ENCODE measurements at regions not wholly inside any gene's neighbourhood (a gene's known extent, or its start where the extent isn't known, plus 50 kb on each side); places are given as distances from the start of the nearest gene placed in this dataset.

DNA sequence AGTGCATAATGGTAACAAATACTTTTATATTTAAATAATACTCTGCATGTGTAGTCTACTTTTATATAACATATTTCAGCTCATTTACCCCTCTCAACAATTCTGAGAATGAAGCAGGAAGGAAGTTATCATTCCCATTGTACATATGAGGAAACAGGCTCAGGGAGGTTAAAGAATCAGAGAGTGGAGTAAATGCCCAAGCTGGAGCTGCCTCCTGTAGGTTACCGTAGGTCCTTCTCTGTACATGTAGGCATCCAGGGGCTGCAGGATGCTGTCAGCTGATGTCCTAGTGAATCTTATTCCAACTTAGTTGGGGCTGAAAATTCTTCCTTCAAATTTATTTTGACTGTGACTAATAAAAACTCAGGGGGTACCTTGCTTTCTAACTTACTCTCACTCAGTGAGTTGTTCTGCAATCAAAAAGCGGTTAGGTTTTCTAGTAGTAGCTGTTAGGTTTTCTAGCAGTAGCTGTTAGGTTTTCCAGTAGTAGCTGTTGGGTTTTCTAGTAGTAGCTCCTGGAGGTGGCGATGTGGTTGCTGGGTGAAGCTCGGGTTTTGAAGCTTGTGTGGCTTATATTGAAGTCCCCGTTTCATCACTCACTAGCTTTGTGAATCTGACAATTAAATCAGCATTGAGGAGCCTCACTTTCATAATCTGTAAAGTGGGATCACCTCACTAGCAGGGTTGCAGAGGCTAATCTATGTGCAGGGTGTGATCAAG, 357.0 kb downstream of the NR2F2 start:
- Mint-ChIP-seq H3K36me3 (no peaks in the 10 kb centered on the region), H3K27ac (no peak overlapping the region), H3K9me3 (ENCODE audit: low read depth) (peaks cover 6% of the 10 kb centered on the region), H3K4me3 (no peak overlapping the region), H3K4me1 (no peaks in the 10 kb centered on the region), H3K27me3 (no peaks in the 10 kb centered on the region)
- no peak for DNase-seq
- CTCF ChIA-PET = no interaction called here
- no peak for ATAC-seq

DNA sequence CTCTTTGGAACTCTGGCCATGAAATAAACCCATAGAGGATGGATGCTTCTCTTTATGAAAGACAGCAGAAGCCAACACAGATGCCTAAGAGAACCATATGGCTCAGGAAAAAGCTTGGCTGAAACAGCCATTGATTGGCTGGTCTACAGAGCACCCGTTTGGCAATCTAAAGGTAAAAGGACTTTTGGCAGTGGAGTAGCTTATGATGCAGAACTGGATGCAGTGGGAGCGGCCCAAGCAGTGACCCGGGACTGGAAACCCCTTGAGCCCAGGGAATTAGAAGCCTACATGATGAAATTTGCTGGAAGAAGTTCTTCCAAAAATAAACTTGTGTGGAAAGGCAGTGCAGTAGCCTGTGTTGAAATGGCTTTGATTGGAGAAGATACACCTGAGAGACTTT, 360.2 kb downstream of the NR2F2 start:
- no peak overlapping the region for H3K27ac Mint-ChIP-seq
- ATAC-seq (no peak), DNase-seq (no peak)
- CTCF ChIA-PET = no interaction called here
- H3K4me3 Mint-ChIP-seq = no peak overlapping the region
- H3K27me3 Mint-ChIP-seq = no peaks in the 10 kb centered on the region
- H3K4me1 Mint-ChIP-seq = no peaks in the 10 kb centered on the region
- peaks cover 6% of the 10 kb centered on the region for H3K9me3 Mint-ChIP-seq (ENCODE audit: low read depth)
- H3K36me3 Mint-ChIP-seq = no peaks in the 10 kb centered on the region

DNA sequence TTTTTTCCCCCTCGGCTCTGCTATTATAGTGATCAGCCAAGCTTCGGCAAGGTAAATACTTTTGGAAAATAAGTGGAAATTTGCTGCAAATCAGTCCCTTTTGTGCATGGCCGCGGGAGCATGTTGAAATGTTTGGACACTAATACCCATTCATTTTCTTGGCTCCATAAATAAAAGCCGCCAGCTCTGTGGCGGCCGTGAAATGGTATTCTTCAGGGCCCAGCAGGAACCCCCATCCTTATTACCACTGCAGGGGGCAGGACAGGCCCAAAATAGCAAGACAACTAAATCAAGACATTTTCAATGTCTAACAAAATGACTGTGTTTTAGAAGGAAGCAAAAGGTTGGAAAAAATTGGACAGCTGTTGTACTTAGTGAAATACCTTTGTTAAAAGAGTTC, 362.3 kb downstream of the NR2F2 start:
- H3K9me3 Mint-ChIP-seq (ENCODE audit: low read depth) = peaks cover 4% of the 10 kb centered on the region
- no peaks in the 10 kb centered on the region for H3K4me1 Mint-ChIP-seq
- no peaks in the 10 kb centered on the region for H3K36me3 Mint-ChIP-seq
- CTCF ChIA-PET = no interaction called here
- DNase-seq = no peak
- no peak overlapping the region for H3K27ac Mint-ChIP-seq
- no peaks in the 10 kb centered on the region for H3K27me3 Mint-ChIP-seq
- no peak overlapping the region for H3K4me3 Mint-ChIP-seq
- no peak for ATAC-seq

DNA sequence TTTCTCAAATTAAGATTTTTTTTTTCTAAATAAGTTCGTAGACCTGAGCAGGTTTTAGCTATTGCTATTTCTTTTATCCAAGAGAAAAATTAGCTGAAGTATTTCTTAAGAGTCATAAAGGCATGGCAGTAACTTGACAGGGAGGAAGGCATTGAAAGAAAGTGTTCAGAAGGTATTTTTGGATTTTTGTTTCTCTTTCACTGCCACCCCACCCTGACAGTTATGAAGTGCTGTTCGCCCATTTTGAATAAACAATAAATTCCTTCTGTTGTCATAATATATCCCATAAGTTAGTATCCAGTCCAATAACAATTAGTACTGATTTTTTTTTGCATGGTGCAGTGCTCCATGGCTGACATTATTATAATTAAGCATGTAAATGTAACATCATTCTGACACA, 363.0 kb downstream of the NR2F2 start:
- no peak overlapping the region for H3K27ac Mint-ChIP-seq
- peaks cover 2% of the 10 kb centered on the region for H3K9me3 Mint-ChIP-seq (ENCODE audit: low read depth)
- DNase-seq (no peak), ATAC-seq (no peak)
- H3K36me3 Mint-ChIP-seq = no peaks in the 10 kb centered on the region
- H3K27me3 Mint-ChIP-seq = no peaks in the 10 kb centered on the region
- H3K4me3 Mint-ChIP-seq = no peak overlapping the region
- CTCF ChIA-PET = no interaction called here
- H3K4me1 Mint-ChIP-seq = no peaks in the 10 kb centered on the region

DNA sequence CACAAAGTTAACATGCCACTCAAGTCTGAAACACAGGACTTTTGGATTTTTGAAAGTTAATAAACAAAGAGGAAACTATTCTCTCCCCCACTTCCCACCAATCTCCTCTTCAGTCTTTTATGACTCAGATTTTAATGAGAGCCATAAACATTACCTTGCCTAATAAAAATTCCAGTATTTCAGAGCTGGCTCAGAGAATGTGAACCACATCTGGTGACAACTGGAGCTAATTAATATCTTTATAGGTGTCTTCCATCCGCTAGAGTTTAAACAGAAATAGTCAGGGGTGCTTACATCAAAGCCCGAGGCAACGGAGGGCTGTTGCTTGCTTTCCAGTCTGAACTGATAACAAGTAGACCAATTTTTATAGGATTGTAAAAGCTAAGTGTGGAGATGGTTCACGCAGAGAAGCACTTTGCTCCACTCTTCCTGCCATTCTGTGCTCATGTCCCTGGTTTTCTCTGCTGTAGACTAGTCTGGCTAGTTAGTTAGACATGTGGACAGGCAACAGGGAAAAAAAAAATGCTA, 363.6 kb downstream of the NR2F2 start:
- Mint-ChIP-seq H3K4me1 (no peaks in the 10 kb centered on the region), H3K27ac (no peak overlapping the region), H3K9me3 (ENCODE audit: low read depth) (peaks cover 2% of the 10 kb centered on the region), H3K27me3 (no peaks in the 10 kb centered on the region), H3K36me3 (no peaks in the 10 kb centered on the region), H3K4me3 (no peak overlapping the region)
- CTCF ChIA-PET = no interaction called here
- ATAC-seq = no peak
- DNase-seq = no peak

DNA sequence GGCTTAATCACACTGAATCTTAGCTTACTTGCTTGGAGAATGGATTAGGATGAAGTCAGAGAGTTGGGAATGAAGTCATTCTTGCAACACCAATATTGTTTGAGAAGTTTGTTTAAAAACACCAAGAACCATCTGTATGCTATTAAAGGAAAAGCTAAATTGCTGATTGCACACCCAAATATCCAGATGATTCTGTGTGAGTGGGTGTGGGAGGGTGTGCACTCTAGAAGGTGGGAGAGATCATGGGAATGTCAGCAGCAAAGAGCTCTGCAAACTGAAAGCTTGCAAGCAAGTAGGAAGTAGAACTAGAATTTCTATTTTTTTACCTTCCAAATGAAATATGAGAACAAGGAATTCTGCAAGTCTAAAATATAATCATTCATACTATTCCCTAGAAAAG, 364.9 kb downstream of the NR2F2 start:
- no peak for ATAC-seq
- CTCF ChIA-PET = no interaction called here
- DNase-seq = no peak
- Mint-ChIP-seq H3K9me3 (ENCODE audit: low read depth) (peaks cover 2% of the 10 kb centered on the region), H3K27ac (no peak overlapping the region), H3K27me3 (no peaks in the 10 kb centered on the region), H3K4me3 (no peak overlapping the region), H3K36me3 (no peaks in the 10 kb centered on the region), H3K4me1 (no peaks in the 10 kb centered on the region)

DNA sequence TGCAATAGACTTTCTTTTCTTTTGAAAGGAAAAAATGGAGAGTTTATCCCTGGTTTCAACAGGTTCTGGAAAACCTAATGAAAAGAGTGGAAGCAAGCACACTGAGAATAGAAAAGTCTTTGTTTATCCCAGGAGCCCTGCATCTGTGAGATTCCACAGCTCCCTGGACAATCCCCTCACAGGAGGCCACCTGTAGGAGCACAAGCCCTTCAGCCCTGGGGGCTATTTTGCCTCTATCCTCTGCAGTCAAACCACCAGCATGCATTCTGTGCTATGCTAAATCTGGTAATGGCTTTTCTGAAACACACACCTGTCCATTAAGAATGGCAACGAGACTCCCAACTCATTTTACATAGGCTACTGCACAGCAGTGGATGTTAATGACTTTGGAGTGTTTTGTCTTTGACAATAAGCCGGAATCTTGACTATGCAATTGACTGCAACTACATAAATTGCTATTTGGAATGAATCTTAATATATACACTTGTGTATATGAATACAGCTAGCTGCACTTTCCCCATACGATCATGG, 369.4 kb downstream of the NR2F2 start:
- no peak for ATAC-seq
- H3K9me3 Mint-ChIP-seq (ENCODE audit: low read depth) = no peaks in the 10 kb centered on the region
- DNase-seq = no peak
- H3K27ac Mint-ChIP-seq = no peak overlapping the region
- H3K4me1 Mint-ChIP-seq = no peaks in the 10 kb centered on the region
- H3K4me3 Mint-ChIP-seq = no peak overlapping the region
- H3K36me3 Mint-ChIP-seq = no peaks in the 10 kb centered on the region
- CTCF ChIA-PET = no interaction called here
- no peaks in the 10 kb centered on the region for H3K27me3 Mint-ChIP-seq

DNA sequence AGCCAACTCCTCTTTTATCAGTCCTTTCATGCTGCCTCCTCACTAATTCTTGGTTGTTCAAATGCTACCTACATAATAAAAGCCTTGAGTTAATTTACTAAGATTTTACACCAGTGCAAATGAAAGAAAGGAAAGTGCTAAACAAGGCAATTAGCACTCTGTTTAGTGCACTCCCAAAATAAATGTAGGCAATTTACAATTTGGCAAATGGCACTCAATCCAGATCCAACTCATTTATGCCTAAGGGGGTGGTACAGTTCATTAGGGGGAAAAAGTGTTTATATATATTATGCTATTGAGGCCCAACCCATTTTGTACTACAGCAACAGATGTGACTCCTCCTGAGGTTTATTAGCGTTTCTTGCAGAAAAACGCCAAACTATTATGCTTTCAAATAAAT, 370.1 kb downstream of the NR2F2 start:
- DNase-seq (no peak), ATAC-seq (no peak)
- Mint-ChIP-seq H3K4me1 (no peaks in the 10 kb centered on the region), H3K9me3 (ENCODE audit: low read depth) (no peaks in the 10 kb centered on the region), H3K4me3 (no peak overlapping the region), H3K27ac (no peak overlapping the region), H3K36me3 (no peaks in the 10 kb centered on the region), H3K27me3 (no peaks in the 10 kb centered on the region)
- CTCF ChIA-PET = no interaction called here

DNA sequence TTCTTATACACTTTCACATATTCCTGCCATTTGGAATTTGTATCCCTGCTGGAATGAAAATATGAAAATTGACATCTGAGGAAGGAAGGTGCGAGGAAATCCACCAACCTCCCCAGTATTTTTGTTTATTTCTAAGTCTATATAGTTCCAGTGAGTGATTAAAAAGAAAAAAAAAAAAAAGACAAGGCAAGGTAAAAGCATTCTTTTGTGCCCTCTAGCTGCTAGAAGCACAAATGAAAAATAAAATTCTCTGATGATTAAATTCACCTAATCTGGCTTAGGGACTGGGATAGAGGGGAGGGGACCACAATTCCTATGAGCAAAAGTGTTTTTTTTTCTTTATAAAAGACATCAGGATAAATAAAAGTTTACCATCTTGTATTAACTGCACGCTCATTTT, 370.9 kb downstream of the NR2F2 start:
- Mint-ChIP-seq H3K9me3 (ENCODE audit: low read depth) (no peaks in the 10 kb centered on the region), H3K27ac (no peak overlapping the region), H3K4me3 (no peak overlapping the region), H3K27me3 (no peaks in the 10 kb centered on the region), H3K4me1 (no peaks in the 10 kb centered on the region), H3K36me3 (no peaks in the 10 kb centered on the region)
- no peak for ATAC-seq
- CTCF ChIA-PET = no interaction called here
- no peak for DNase-seq

DNA sequence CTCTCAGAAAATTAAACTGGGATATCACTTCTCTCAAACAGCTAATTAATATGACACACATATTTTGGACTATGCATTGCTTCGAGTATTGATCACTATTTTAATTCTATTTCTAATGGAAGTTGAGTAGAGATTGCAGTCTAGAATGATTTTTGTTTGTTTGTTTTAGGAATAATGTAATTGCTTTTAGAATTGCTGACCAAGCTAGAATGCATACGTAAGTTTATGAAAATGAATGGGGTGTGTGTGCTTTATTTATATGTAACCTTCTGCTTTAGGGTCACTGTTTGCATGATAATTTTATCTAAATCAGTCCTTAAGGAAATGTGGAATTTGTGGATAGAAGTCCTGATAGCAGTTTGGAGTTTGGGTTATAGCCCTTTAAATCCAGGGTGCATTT, 371.4 kb downstream of the NR2F2 start:
- ATAC-seq = no peak
- CTCF ChIA-PET = no interaction called here
- no peak for DNase-seq
- Mint-ChIP-seq H3K27me3 (no peaks in the 10 kb centered on the region), H3K4me1 (no peaks in the 10 kb centered on the region), H3K27ac (no peak overlapping the region), H3K9me3 (ENCODE audit: low read depth) (no peaks in the 10 kb centered on the region), H3K36me3 (no peaks in the 10 kb centered on the region), H3K4me3 (no peak overlapping the region)

DNA sequence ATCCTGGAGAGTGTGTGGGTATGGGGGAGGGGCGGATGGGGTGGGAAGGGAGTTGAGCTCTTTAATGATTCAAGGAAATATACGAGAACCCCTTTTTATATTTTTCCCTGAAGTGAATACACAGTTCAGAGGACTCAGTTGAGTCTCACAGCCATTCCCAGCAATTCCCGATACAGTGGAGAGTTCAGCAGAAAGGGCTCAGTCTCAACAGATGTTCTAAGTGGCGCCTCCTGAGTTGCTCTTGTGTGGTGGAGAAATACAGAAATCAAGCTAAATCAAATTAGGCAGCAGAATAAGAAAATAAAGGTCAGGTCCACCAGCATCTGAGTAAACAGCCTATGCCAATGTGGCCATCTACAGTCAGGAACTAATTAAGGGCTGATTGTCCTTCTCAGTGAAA, 372.1 kb downstream of the NR2F2 start:
- ATAC-seq = no peak
- Mint-ChIP-seq H3K4me3 (no peak overlapping the region), H3K4me1 (no peaks in the 10 kb centered on the region), H3K9me3 (ENCODE audit: low read depth) (no peaks in the 10 kb centered on the region), H3K27ac (no peak overlapping the region), H3K36me3 (no peaks in the 10 kb centered on the region), H3K27me3 (no peaks in the 10 kb centered on the region)
- no peak for DNase-seq
- CTCF ChIA-PET = no interaction called here

DNA sequence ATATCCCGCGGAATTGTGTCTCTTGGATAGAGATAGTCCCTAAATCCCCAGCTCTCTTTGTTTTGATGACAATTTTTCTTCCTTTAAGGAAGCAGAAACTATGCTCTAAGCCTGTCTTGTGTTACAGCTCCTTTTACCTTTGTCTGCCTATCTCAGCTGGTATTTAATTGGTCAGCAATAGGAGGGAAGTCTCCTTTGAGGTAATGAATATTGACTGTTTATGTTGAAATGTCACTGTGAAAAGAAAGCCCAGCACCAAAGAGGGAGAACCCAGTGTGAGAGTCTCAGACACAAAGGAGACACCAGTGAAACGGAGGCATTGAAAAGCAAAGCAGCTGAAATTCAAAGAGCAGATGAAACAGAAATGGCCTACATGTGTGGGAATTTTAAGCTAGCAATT, 372.6 kb downstream of the NR2F2 start:
- no peaks in the 10 kb centered on the region for H3K9me3 Mint-ChIP-seq (ENCODE audit: low read depth)
- CTCF ChIA-PET = no interaction called here
- no peaks in the 10 kb centered on the region for H3K27me3 Mint-ChIP-seq
- no peak overlapping the region for H3K27ac Mint-ChIP-seq
- no peaks in the 10 kb centered on the region for H3K36me3 Mint-ChIP-seq
- no peaks in the 10 kb centered on the region for H3K4me1 Mint-ChIP-seq
- no peak for DNase-seq
- no peak overlapping the region for H3K4me3 Mint-ChIP-seq
- ATAC-seq = no peak

DNA sequence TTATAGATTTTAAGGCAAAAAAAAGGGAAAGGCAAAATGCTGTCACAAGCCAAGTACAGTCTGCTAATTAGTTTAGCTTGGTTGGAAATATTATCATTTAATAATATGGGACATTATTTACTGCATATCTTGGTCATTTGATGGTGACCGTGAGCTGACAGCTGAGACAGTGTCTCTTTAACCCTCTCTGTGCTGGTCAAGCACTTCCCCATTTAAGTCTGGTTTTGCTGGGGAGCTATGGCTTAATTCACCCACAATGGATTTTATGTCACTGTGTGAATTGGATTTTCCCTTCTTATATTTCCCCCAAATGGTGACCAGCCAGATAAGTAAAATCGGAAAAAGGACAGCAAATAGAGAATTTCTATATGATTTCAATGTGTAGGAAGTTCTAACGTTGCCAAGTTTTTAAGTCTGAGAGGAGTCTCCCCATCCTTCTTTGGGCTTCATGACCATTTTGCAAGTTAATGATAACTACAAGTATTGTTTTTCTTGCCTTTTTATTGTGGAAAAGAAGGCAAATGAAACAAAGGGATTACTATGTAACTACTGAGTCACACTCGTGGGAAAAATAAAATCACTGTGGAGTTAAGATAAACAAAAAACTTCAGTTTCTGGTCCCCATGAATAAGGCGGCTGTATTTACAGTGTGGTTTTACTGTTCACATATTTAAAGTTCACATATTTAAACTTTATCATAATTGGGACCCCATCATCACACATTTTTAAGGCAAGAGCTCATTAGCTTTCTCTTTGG, 373.5 kb downstream of the NR2F2 start:
- no peak for DNase-seq
- H3K27ac Mint-ChIP-seq = no peak overlapping the region
- CTCF ChIA-PET = no interaction called here
- H3K4me1 Mint-ChIP-seq = no peaks in the 10 kb centered on the region
- H3K9me3 Mint-ChIP-seq (ENCODE audit: low read depth) = no peaks in the 10 kb centered on the region
- H3K36me3 Mint-ChIP-seq = no peaks in the 10 kb centered on the region
- H3K4me3 Mint-ChIP-seq = no peak overlapping the region
- no peaks in the 10 kb centered on the region for H3K27me3 Mint-ChIP-seq
- no peak for ATAC-seq

DNA sequence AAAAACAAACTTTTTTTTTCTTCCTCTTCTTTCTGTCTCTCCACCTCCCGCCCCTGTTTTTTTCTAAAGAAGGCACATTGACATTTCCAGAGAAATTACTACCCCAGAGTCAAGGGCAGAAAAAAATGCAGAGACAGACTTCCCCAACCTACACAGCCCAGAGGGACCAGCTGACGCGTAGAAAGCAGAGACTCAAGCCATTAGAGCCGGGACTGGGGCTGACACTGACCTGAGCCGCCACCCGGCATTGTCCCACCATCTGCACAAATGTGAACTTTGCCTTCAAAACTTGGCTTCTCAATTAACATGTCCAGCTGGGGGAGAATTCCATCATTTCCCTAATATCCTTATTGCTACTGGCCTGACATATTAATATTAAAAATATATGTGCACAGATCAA, 385.6 kb downstream of the NR2F2 start:
- H3K4me1 Mint-ChIP-seq = no peaks in the 10 kb centered on the region
- ATAC-seq (no peak), DNase-seq (no peak)
- no peak overlapping the region for H3K27ac Mint-ChIP-seq
- H3K4me3 Mint-ChIP-seq = no peak overlapping the region
- H3K9me3 Mint-ChIP-seq (ENCODE audit: low read depth) = no peaks in the 10 kb centered on the region
- no peaks in the 10 kb centered on the region for H3K27me3 Mint-ChIP-seq
- H3K36me3 Mint-ChIP-seq = no peaks in the 10 kb centered on the region
- CTCF ChIA-PET = no interaction called here

Measured in activated CD8-positive, alpha-beta memory T cell treated with anti-CD3 and anti-CD28 coated beads, Interleukin-2, amount 10 ng/mL, durations not matched to agents 7 days and 5 days (primary cell).